IMR-90 (cell line): ENCODE measurements at regions not wholly inside any gene's neighbourhood (a gene's known extent, or its start where the extent isn't known, plus 50 kb on each side); places are given as distances from the start of the nearest gene placed in this dataset.

Experiments used
- ATAC-seq: fragments of 200-7000 bp; cut with Tn5 transposase; 2 replicates; pipeline ENCODE4 v1.9.1; 2020; ENCODE audit warnings: low read depth, mild to moderate bottlenecking, moderate library complexity
- BruUV-seq: library from RNA; stranded (reverse); fragments of 400-500 nt; replicated peaks from 2 replicates; lab custom pipeline; 2021; lab: Mats Ljungman, UMichigan
- CTCF ChIA-PET: fragments of 300-600 bp; formaldehyde crosslinking; extraction: SDS; loops from one replicate; lab custom pipeline; 2021; ENCODE audit warnings: antibody characterized with exemption; lab: Yijun Ruan, JAX
- POLR2A ChIA-PET: fragments of 300-600 bp; sonication (Branson Sonifier 250); formaldehyde crosslinking; loops from one replicate; lab custom pipeline; 2022; ENCODE audit warnings: antibody characterized with exemption; ENCODE audit not compliant: unreplicated experiment; lab: Charles Lee
- DNase-seq: peaks from one replicate; pipeline ENCODE4 v3.0.0; 2013
- H2AFZ ChIP-seq: replicated peaks from 2 replicates; pipeline ENCODE3; 2013; ENCODE audit warnings: low read length, mild to moderate bottlenecking; ENCODE audit not compliant: poor library complexity
- H2AK5ac ChIP-seq: 2 replicates; pipeline ENCODE4 v1.6.1; 2013; ENCODE audit warnings: low read depth, low read length, inconsistent platforms
- H2AK9ac ChIP-seq: replicated peaks from 2 replicates; pipeline ENCODE3; 2013; ENCODE audit warnings: mild to moderate bottlenecking, low read depth, low read length, moderate library complexity; ENCODE audit not compliant: poor library complexity
- H2BK120ac ChIP-seq: 2 replicates; pipeline ENCODE4 v1.6.1; 2013; ENCODE audit warnings: low read depth, low read length, inconsistent platforms
- H2BK15ac ChIP-seq: 3 replicates; pipeline ENCODE4 v1.6.1; 2013; ENCODE audit warnings: low read depth, low read length, inconsistent platforms
- H2BK20ac ChIP-seq: 2 replicates; pipeline ENCODE4 v1.6.1; 2013; ENCODE audit warnings: low read depth, mild to moderate bottlenecking, inconsistent platforms, low read length, moderate library complexity
- H2BK5ac ChIP-seq: 2 replicates; pipeline ENCODE4 v1.6.1; 2013; ENCODE audit warnings: mild to moderate bottlenecking, low read depth, low read length, inconsistent platforms; ENCODE audit not compliant: poor library complexity, severe bottlenecking
- H3K14ac ChIP-seq: replicated peaks from 2 replicates; pipeline ENCODE4 v1.6.1; 2013; ENCODE audit warnings: low read depth, low read length, inconsistent platforms
- H3K18ac ChIP-seq: 2 replicates; pipeline ENCODE4 v1.6.1; 2013; ENCODE audit warnings: low read depth, low read length, control low read depth
- H3K23ac ChIP-seq: 2 replicates; pipeline ENCODE4 v1.6.1; 2013; ENCODE audit warnings: low read depth, low read length, inconsistent platforms
- H3K27ac ChIP-seq: 2 replicates; pipeline ENCODE4 v1.5.1; 2013; ENCODE audit warnings: mild to moderate bottlenecking, control low read depth, low read length; ENCODE audit not compliant: insufficient read depth
- H3K27me3 ChIP-seq: 2 replicates; pipeline ENCODE4 v1.6.1; 2013; ENCODE audit warnings: low read length; ENCODE audit not compliant: control insufficient read depth, insufficient read depth
- H3K36me3 ChIP-seq: 2 replicates; pipeline ENCODE4 v1.6.1; 2013; ENCODE audit warnings: low read length, mixed read lengths; ENCODE audit not compliant: control insufficient read depth, insufficient read depth
- H3K4ac ChIP-seq: 2 replicates; pipeline ENCODE4 v1.6.1; 2013; ENCODE audit warnings: low read depth, low read length, inconsistent platforms
- H3K4me1 ChIP-seq: 2 replicates; pipeline ENCODE4 v1.6.1; 2013; ENCODE audit warnings: low read length, mixed read lengths; ENCODE audit not compliant: control insufficient read depth, insufficient read depth
- H3K4me2 ChIP-seq: 2 replicates; pipeline ENCODE4 v1.6.1; 2013; ENCODE audit warnings: low read depth, mild to moderate bottlenecking, control low read depth, low read length, moderate library complexity
- H3K4me3 ChIP-seq: 2 replicates; pipeline ENCODE4 v1.5.1; 2013; ENCODE audit warnings: low read depth, mild to moderate bottlenecking, control low read depth, low read length, moderate library complexity; ENCODE audit not compliant: insufficient read depth
- H3K56ac ChIP-seq: 2 replicates; pipeline ENCODE4 v1.6.1; 2013; ENCODE audit warnings: low read length, inconsistent platforms; ENCODE audit not compliant: insufficient read depth; ENCODE audit errors: extremely low read depth
- H3K79me1 ChIP-seq, 2 experiments: 2 replicates each; pipeline ENCODE4 v1.6.1; 2013; ENCODE audit warnings: low read length in 2 of 2, inconsistent platforms in 1 of 2, low read depth in 1 of 2
- H3K9ac ChIP-seq: 2 replicates; pipeline ENCODE4 v1.6.1; 2013; ENCODE audit warnings: low read depth, low read length, control low read depth
- H3K9me1 ChIP-seq: 2 replicates; pipeline ENCODE4 v1.6.1; 2013; ENCODE audit warnings: low read length, inconsistent platforms; ENCODE audit not compliant: insufficient read depth
- H3K9me3 ChIP-seq: 2 replicates; pipeline ENCODE4 v1.6.1; 2013; ENCODE audit warnings: low read length; ENCODE audit not compliant: control insufficient read depth, insufficient read depth
- H4K20me1 ChIP-seq: 2 replicates; pipeline ENCODE4 v1.6.1; 2013; ENCODE audit warnings: low read length, inconsistent platforms; ENCODE audit not compliant: insufficient read depth
- H4K5ac ChIP-seq: 2 replicates; pipeline ENCODE4 v1.6.1; 2013; ENCODE audit warnings: mild to moderate bottlenecking, low read depth, low read length, control low read depth
- H4K8ac ChIP-seq, 2 experiments: 2 replicates each; pipeline ENCODE4 v1.6.1; 2013; ENCODE audit warnings: low read depth in 2 of 2, low read length in 2 of 2, control low read depth in 1 of 2, inconsistent platforms in 1 of 2
- H4K91ac ChIP-seq: 2 replicates; pipeline ENCODE4 v1.6.1; 2013; ENCODE audit warnings: low read depth, low read length, inconsistent platforms; ENCODE audit not compliant: insufficient read depth
- BHLHE40 ChIP-seq: fragments of 150-350 bp; IDR thresholded peaks from 2 replicates; pipeline ENCODE4 v1.6.1; 2016; ENCODE audit warnings: mild to moderate bottlenecking, low read depth, low read length
- CEBPB ChIP-seq: IDR thresholded peaks from 2 replicates; pipeline ENCODE4 v1.6.1; 2012; ENCODE audit warnings: low read depth, low read length, improper control_type of control experiment
- CHD1 ChIP-seq: IDR thresholded peaks from 2 replicates; pipeline ENCODE4 v1.6.1; 2012; ENCODE audit warnings: low read depth, low read length, improper control_type of control experiment
- CTCF ChIP-seq: conservative IDR thresholded peaks from 2 replicates; pipeline ENCODE4 v1.5.1; 2012; ENCODE audit warnings: mild to moderate bottlenecking, low read depth, low read length, improper control_type of control experiment
- ELK1 ChIP-seq: fragments of 150-350 bp; IDR thresholded peaks from 2 replicates; pipeline ENCODE4 v1.6.1; 2016; ENCODE audit warnings: low read depth, mild to moderate bottlenecking, low read length, moderate library complexity, borderline replicate concordance
- FOS ChIP-seq: fragments of 150-350 bp; IDR thresholded peaks from 2 replicates; pipeline ENCODE4 v1.6.1; 2016; ENCODE audit warnings: low read depth, low read length
- MAFK ChIP-seq: IDR thresholded peaks from 2 replicates; pipeline ENCODE4 v1.6.1; 2012; ENCODE audit warnings: low read depth, low read length, improper control_type of control experiment
- MAZ ChIP-seq: IDR thresholded peaks from 2 replicates; pipeline ENCODE4 v1.6.1; 2012; ENCODE audit warnings: low read depth, mild to moderate bottlenecking, low read length, improper control_type of control experiment, moderate library complexity, borderline replicate concordance
- MXI1 ChIP-seq: IDR thresholded peaks from 2 replicates; pipeline ENCODE4 v1.6.1; 2012; ENCODE audit warnings: low read depth, mild to moderate bottlenecking, low read length, moderate library complexity, borderline replicate concordance
- NFE2L2 ChIP-seq: fragments of 150-350 bp; IDR thresholded peaks from 2 replicates; pipeline ENCODE4 v1.6.1; 2016; ENCODE audit warnings: low read depth, mild to moderate bottlenecking, low read length
- POLR2A ChIP-seq: IDR thresholded peaks from 2 replicates; pipeline ENCODE4 v1.6.1; 2012; ENCODE audit warnings: mild to moderate bottlenecking, low read depth, low read length
- RAD21 ChIP-seq: IDR thresholded peaks from 2 replicates; pipeline ENCODE4 v1.6.1; 2012; ENCODE audit warnings: low read length, improper control_type of control experiment
- RCOR1 ChIP-seq: IDR thresholded peaks from 2 replicates; pipeline ENCODE4 v1.6.1; 2012; ENCODE audit warnings: mild to moderate bottlenecking, low read length, improper control_type of control experiment; ENCODE audit not compliant: insufficient replicate concordance
- RFX5 ChIP-seq: IDR thresholded peaks from 2 replicates; pipeline ENCODE4 v1.8.0; 2012; ENCODE audit warnings: low read depth, mild to moderate bottlenecking, low read length, moderate library complexity
- SMC3 ChIP-seq: fragments of 150-350 bp; IDR thresholded peaks from 2 replicates; pipeline ENCODE4 v1.6.1; 2016; ENCODE audit warnings: low read depth, mild to moderate bottlenecking, antibody characterized with exemption, low read length, moderate library complexity
- USF2 ChIP-seq: fragments of 150-350 bp; IDR thresholded peaks from 2 replicates; pipeline ENCODE4 v1.6.1; 2017; ENCODE audit warnings: mild to moderate bottlenecking, antibody characterized with exemption, low read length, low read depth
- WGBS, 2 experiments: methylation state at CpG; one replicate each; pipeline versions ENCODE4 v1.1.5 to v1.1.7; 2013; ENCODE audit warnings: missing lambda C conversion rate in 2 of 2; ENCODE audit not compliant: insufficient read length in 1 of 2; ENCODE audit errors: extremely low coverage in 2 of 2; 5-methylcytosine and 5-hydroxymethylcytosine counted together
- dilution Hi-C: fragments of 300-500 bp; cut with HindIII; formaldehyde crosslinking; loops from one replicate; pipeline ENCODE4 v1.14.3; 2018; ENCODE audit warnings: low sequenced_read_pairs; ENCODE audit not compliant: unreplicated experiment
- in situ Hi-C: fragments of 300-500 bp; cut with MboI; formaldehyde crosslinking; loops from 3 replicates; pipeline ENCODE4 v1.14.3; 2019; ENCODE audit warnings: low sequenced_read_pairs, inconsistent platforms, mixed read lengths
- intact Hi-C: fragments of 100-400 bp; cut with micrococcal nuclease; formaldehyde crosslinking; loops from 2 replicates; pipeline ENCODE4 v1.10.0; 2022

GRCh38 chr6:56899753-56900152 is 55.2 kb upstream of the BEND6 start:
- peak overlapping the region; percentile 43 to 58; a peak in 3 of 4 replicates for H4K8ac ChIP-seq
- no peaks in the 10 kb centered on the region for H3K9me3 ChIP-seq
- peak overlapping the region; percentile 41 for H4K91ac ChIP-seq
- H2BK5ac ChIP-seq = peak overlapping the region; percentile 30
- in situ Hi-C loops (loop anchor here (10.0 kb wide), 1 partner anchor 285 kb away; no protein-coding TSS in a partner anchor), dilution Hi-C loops (no loop called here), intact Hi-C loops (loop anchor here (5.0 kb wide), 2 partner anchors 188 to 273 kb away; partner anchors contain the start of gene BAG2)
- H3K23ac ChIP-seq = peak overlapping the region; percentile 68
- DNase-seq = no peak
- H2AK5ac ChIP-seq = peak overlapping the region; percentile 52
- no peaks in the 10 kb centered on the region for H4K20me1 ChIP-seq
- H3K9me1 ChIP-seq = peaks cover 13% of the 10 kb centered on the region
- TF ChIP-seq NFE2L2 (no peak), BHLHE40 (no peak), MAFK (no peak), USF2 (no peak), ELK1 (no peak), CEBPB (no peak), MXI1 (no peak), CHD1 (no peak), RCOR1 (no peak), POLR2A (no peak), CTCF (no peak), RFX5 (no peak), SMC3 (no peak), RAD21 (no peak), MAZ (no peak), FOS (no peak)
- peaks cover 8% of the 10 kb centered on the region for H3K36me3 ChIP-seq
- peak overlapping the region; percentile 39 for H3K4ac ChIP-seq
- ChIA-PET POLR2A (no interaction called here), CTCF (no interaction called here)
- peak overlapping the region; percentile 58 for H3K14ac ChIP-seq
- no TSS peak for BruUV-seq
- no peak overlapping the region for H3K4me3 ChIP-seq
- no peak overlapping the region for H3K9ac ChIP-seq
- no peaks in the 10 kb centered on the region for H3K27me3 ChIP-seq
- H3K4me2 ChIP-seq = no peak overlapping the region
- peak overlapping the region; percentile 50 for H2BK120ac ChIP-seq
- WGBS, 2 experiments = 100% methylated on average over 1 of the region's 2 CpGs; no CpG with 5 or more reads in 1 of the 2 experiments
- peaks cover 9% of the 10 kb centered on the region for H3K4me1 ChIP-seq
- peak overlapping the region; percentile 67 for H2AK9ac ChIP-seq
- peak overlapping the region; percentile 0 for H2AFZ ChIP-seq
- H2BK15ac ChIP-seq = peak overlapping the region; percentile 66; the same call in 2 of the 3 replicates
- H3K56ac ChIP-seq = no peak overlapping the region
- H2BK20ac ChIP-seq = peak overlapping the region; percentile 79; the same call in 1 of the 2 replicates
- H3K18ac ChIP-seq = peak overlapping the region; percentile 25
- H3K27ac ChIP-seq = peak overlapping the region; percentile 48; the same call in 1 of the 2 replicates
- peak overlapping the region; percentile 19 for H4K5ac ChIP-seq
- peaks cover 16 to 46% of the 10 kb centered on the region in 2 experiments for H3K79me1 ChIP-seq
- no peak for ATAC-seq
